ENCODE measurements at regions not wholly inside any gene's neighbourhood (a gene's known extent, or its start where the extent isn't known, plus 50 kb on each side); places are given as distances from the start of the nearest gene placed in this dataset.

- ChIA-PET POLR2A (no interaction called here), CTCF (no interaction called here)
- no peak for DNase-seq (ENCODE audit: extremely low spot score)
- TF ChIP-seq TARDBP (IDR thresholded peaks at IDR 0.05) (no peak), CTBP1 (IDR thresholded peaks at IDR 0.05; ENCODE audit: borderline replicate concordance) (no peak), ZNF384 (IDR thresholded peaks at IDR 0.05) (no peak), ARNT (IDR thresholded peaks at IDR 0.05) (no peak), L3MBTL2 (conservative IDR thresholded peaks at IDR 0.05) (no peak), HDGF (IDR thresholded peaks at IDR 0.05; ENCODE audit: borderline replicate concordance) (no peak)
Measured at GRCh38 chr10:85508159-85508558, 858.4 kb downstream of the GRID1 start.

GRCh38 chr10:85510682-85511081, 855.9 kb downstream of the GRID1 start:
- TF ChIP-seq FOXM1 (IDR thresholded peaks at IDR 0.05; ENCODE audit: borderline replicate concordance): no peak
- TF ChIP-seq TARDBP (IDR thresholded peaks at IDR 0.05): no peak
- TF ChIP-seq L3MBTL2 (conservative IDR thresholded peaks at IDR 0.05): no peak
- TF ChIP-seq SUZ12 (IDR thresholded peaks at IDR 0.05): no peak
- POLR2A ChIA-PET: no interaction called here
- CTCF ChIA-PET: interaction anchor here (0.7 kb wide), 1 partner anchor 658 kb away, joined by 3 read pairs; no protein-coding TSS in a partner anchor
- DNase-seq (ENCODE audit: extremely low spot score): no peak

DNA sequence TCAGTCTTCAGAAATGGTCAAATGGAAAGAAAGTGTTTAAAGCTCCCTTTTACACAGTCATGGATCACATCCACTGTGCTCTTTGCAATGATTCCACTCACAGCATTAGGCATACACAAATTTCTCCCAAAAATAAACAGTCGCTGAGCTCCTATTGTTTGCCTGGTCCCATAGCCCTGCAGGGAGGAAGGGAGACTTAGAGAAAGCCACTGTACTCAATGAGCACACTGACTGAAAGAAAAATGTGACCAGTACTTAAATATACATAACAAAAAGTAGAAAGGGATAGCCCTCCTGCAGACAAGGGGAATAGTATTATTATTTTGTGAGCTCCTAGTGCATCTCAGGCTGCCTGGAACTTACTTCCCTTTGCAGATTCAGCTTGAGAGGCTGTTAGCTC, 853.2 kb downstream of the GRID1 start:
- CTCF ChIA-PET: no interaction called here

GRCh38 chr10:85515316-85515715, 851.3 kb downstream of the GRID1 start:
- no peak for DNase-seq (ENCODE audit: extremely low spot score)
- ChIA-PET POLR2A (interaction anchor here (1.1 kb wide), 1 partner anchor 9 kb away, joined by 3 read pairs; no protein-coding TSS in a partner anchor), CTCF (interaction anchor here (0.7 to 1.3 kb wide), 3 partner anchors 11 to 150 kb away, joined by 3 to 4 read pairs (median 3); no protein-coding TSS in a partner anchor)
- no peak for TF ChIP-seq ZNF384 (IDR thresholded peaks at IDR 0.05)
- no peak for TF ChIP-seq ELF4 (IDR thresholded peaks at IDR 0.05)
- TF ChIP-seq SP1 (IDR thresholded peaks at IDR 0.05): no peak

More for the DNA sequence above, 853.2 kb downstream of the GRID1 start:
- POLR2A ChIA-PET: no interaction called here
- DNase-seq (ENCODE audit: extremely low spot score): no peak
- TF ChIP-seq PKNOX1 (IDR thresholded peaks at IDR 0.05): no peak
- TF ChIP-seq SUZ12 (IDR thresholded peaks at IDR 0.05): no peak
- TF ChIP-seq LEF1 (IDR thresholded peaks at IDR 0.05; ENCODE audit: borderline replicate concordance): no peak
- TF ChIP-seq FOXK2 (IDR thresholded peaks at IDR 0.05): no peak
- TF ChIP-seq ELF4 (IDR thresholded peaks at IDR 0.05): no peak
- no peak for TF ChIP-seq HDGF (IDR thresholded peaks at IDR 0.05; ENCODE audit: borderline replicate concordance)

DNA sequence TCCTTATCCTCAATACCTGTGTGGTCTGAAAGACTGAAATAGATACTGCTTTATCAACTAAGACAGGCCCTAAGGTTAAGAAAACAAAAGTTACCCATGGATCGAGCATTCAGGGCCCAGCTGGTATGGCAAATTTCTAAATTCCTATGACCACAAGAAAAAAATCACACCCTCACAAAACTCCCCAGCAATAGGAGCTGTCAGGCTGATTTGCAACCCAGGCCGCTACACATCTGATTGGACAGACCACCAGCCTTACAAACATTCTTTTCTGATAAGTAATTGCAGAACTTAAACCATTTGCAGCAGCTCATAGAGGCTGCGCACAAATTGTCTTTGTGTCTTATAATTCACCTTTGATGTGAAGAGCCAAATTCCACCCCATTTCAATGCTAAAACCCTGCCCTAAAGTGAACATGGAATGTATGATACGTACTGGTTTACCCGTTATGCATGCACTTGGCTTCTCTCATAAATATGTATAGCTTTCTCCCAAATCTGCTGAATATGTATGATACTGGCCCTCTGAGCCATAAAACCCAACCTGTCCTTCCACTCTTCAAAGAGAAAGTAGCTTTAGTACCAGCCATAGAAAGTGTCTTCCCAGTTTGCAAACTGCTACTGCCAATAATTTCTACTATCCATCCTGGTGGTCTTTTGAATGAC, 842.5 kb downstream of the GRID1 start:
- CTCF ChIA-PET: no interaction called here

DNA sequence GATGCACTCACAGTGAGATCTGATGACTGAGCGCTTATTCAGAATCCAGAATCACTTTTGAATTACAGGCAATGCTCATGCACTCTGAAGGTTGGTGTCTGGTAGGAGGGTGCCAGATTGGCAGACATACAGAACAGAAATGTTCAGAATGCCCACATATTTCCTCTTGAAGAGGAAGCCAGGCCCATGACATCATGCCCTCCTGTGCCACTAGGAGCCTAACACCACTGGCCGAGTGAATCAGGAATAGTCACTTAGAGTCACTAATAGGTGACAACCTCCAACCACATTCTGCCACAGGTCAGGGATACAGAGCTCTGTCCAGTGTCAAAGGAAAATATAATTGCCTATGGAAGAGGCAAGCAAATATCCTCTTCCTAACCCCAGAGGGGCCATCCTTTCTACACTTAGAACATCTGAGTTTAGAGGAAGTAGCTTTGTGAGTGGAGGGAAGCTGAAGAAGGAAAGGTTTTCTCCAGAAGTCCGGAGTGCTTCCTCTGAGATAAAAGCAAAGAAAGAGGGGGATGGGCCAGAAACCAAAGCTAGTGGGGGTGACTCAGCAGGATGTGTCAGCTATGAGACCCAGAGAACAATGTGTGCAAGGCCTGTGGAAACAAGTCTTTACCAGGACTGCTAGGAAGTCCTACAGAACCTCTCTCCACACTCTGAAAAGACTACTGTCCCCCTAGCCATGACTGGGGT, 838.8 kb downstream of the GRID1 start:
- DNase-seq (ENCODE audit: extremely low spot score): no peak
- ChIA-PET CTCF (no interaction called here), POLR2A (no interaction called here)
- no peak for TF ChIP-seq FOXA1 (IDR thresholded peaks at IDR 0.05)
- no peak for TF ChIP-seq CTBP1 (IDR thresholded peaks at IDR 0.05; ENCODE audit: borderline replicate concordance)
- no peak for TF ChIP-seq PKNOX1 (IDR thresholded peaks at IDR 0.05)
- TF ChIP-seq SP1 (IDR thresholded peaks at IDR 0.05): no peak
- TF ChIP-seq SUZ12 (IDR thresholded peaks at IDR 0.05): no peak
- TF ChIP-seq BHLHE40 (IDR thresholded peaks at IDR 0.05; ENCODE audit: borderline replicate concordance): no peak
- no peak for TF ChIP-seq NFRKB (IDR thresholded peaks at IDR 0.05)
- no peak for TF ChIP-seq FOXM1 (IDR thresholded peaks at IDR 0.05; ENCODE audit: borderline replicate concordance)
- TF ChIP-seq LEF1 (IDR thresholded peaks at IDR 0.05; ENCODE audit: borderline replicate concordance): no peak
- TF ChIP-seq ZNF384 (IDR thresholded peaks at IDR 0.05): no peak
- no peak for TF ChIP-seq ELF4 (IDR thresholded peaks at IDR 0.05)
- TF ChIP-seq ARNT (IDR thresholded peaks at IDR 0.05): no peak
- TF ChIP-seq TARDBP (IDR thresholded peaks at IDR 0.05): no peak
- TF ChIP-seq HDGF (IDR thresholded peaks at IDR 0.05; ENCODE audit: borderline replicate concordance): no peak

More for the DNA sequence above, 842.5 kb downstream of the GRID1 start:
- no peak for DNase-seq (ENCODE audit: extremely low spot score)
- TF ChIP-seq NFRKB (IDR thresholded peaks at IDR 0.05) (no peak), FOXM1 (IDR thresholded peaks at IDR 0.05; ENCODE audit: borderline replicate concordance) (no peak), HDGF (IDR thresholded peaks at IDR 0.05; ENCODE audit: borderline replicate concordance) (no peak), TARDBP (IDR thresholded peaks at IDR 0.05) (no peak), CTBP1 (IDR thresholded peaks at IDR 0.05; ENCODE audit: borderline replicate concordance) (no peak), LEF1 (IDR thresholded peaks at IDR 0.05; ENCODE audit: borderline replicate concordance) (no peak), SP1 (IDR thresholded peaks at IDR 0.05) (no peak), PKNOX1 (IDR thresholded peaks at IDR 0.05) (no peak), ZNF384 (IDR thresholded peaks at IDR 0.05) (no peak), L3MBTL2 (conservative IDR thresholded peaks at IDR 0.05) (no peak), FOXA1 (IDR thresholded peaks at IDR 0.05) (no peak), ELF4 (IDR thresholded peaks at IDR 0.05) (no peak), ARNT (IDR thresholded peaks at IDR 0.05) (no peak), SUZ12 (IDR thresholded peaks at IDR 0.05) (no peak), BHLHE40 (IDR thresholded peaks at IDR 0.05; ENCODE audit: borderline replicate concordance) (no peak)
- POLR2A ChIA-PET: interaction anchor here (0.7 kb wide), 1 partner anchor 9 kb away, joined by 3 read pairs; no protein-coding TSS in a partner anchor

Measured in HEK293T (cell line).